ENCODE measurements at regions not wholly inside any gene's neighbourhood (a gene's known extent, or its start where the extent isn't known, plus 50 kb on each side); places are given as distances from the start of the nearest gene placed in this dataset.

GRCh38 chr4:123023647-123024046, 101.2 kb upstream of the NUDT6 start (continued):
- no peak for TF ChIP-seq RELB (IDR thresholded peaks at IDR 0.05; ENCODE audit: low read depth)
- TF ChIP-seq NBN (IDR thresholded peaks at IDR 0.05): no peak
- TF ChIP-seq BCLAF1 (IDR thresholded peaks at IDR 0.05): no peak

- H3K27me3 ChIP-seq (replicated peaks in 1 of 2; ENCODE audit: control insufficient read depth in 2 of 2, insufficient read depth in 2 of 2, low read length in 1 of 2): no peaks in the 10 kb centered on the region
- no peaks in the 10 kb centered on the region for H3K79me2 ChIP-seq (ENCODE audit: control insufficient read depth, insufficient read depth, low read length)
- ChIA-PET POLR2A (no interaction called here), CTCF (no interaction called here), RAD21 (ENCODE audit: unreplicated experiment) (no interaction called here), SMC1A (ENCODE audit: uncharacterized antibody, unreplicated experiment) (no interaction called here)
- ATAC-seq: no peak
- H2AFZ ChIP-seq (ENCODE audit: control insufficient read depth, low read depth, low read length): no peak overlapping the region
- H4K20me1 ChIP-seq (ENCODE audit: control insufficient read depth, insufficient read depth): no peaks in the 10 kb centered on the region
- intact Hi-C loops (cut with micrococcal nuclease; ENCODE audit: unreplicated experiment): no loop called here
- H3K27ac ChIP-seq (ENCODE audit: control insufficient read depth, insufficient read depth): no peak overlapping the region
- in situ Hi-C loops (cut with MboI): no loop called here
- no peak overlapping the region for H3K9ac ChIP-seq (ENCODE audit: control insufficient read depth, insufficient read depth, low read length)
- H3K4me2 ChIP-seq (ENCODE audit: control insufficient read depth, insufficient read depth): no peak overlapping the region
- H3K4me1 ChIP-seq (ENCODE audit: control insufficient read depth, insufficient read depth, low read length): no peaks in the 10 kb centered on the region
- no peak for FAIRE-seq
- no peak overlapping the region for H3K4me3 ChIP-seq
- 77% methylated on average over 6 of the region's 6 CpGs for WGBS (ENCODE audit: insufficient coverage, insufficient replicate concordance, low lambda C conversion rate, missing lambda C conversion rate)
- no peaks in the 10 kb centered on the region for H3K9me3 ChIP-seq (replicated peaks; ENCODE audit: control insufficient read depth, insufficient read depth, low read length)
- no TSS peak for BruUV-seq (replicated peaks)
- H3K36me3 ChIP-seq (ENCODE audit: control insufficient read depth in 2 of 2, insufficient read depth in 2 of 2, low read length in 1 of 2): no peaks in the 10 kb centered on the region
- no peak for DNase-seq (ENCODE audit: low read depth, low spot score)
- no peak for TF ChIP-seq NFIC (IDR thresholded peaks at IDR 0.05; ENCODE audit: low read depth, low read length)
- TF ChIP-seq ATF7 (IDR thresholded peaks at IDR 0.05; ENCODE audit: low read depth): no peak
- TF ChIP-seq ATF3 (IDR thresholded peaks at IDR 0.05; ENCODE audit: borderline replicate concordance, extremely low read depth, low read depth, low read length): no peak
- TF ChIP-seq SREBF1 (IDR thresholded peaks at IDR 0.05; ENCODE audit: low read length): no peak
- TF ChIP-seq PRDM15 (CRISPR knock-in tag; IDR thresholded peaks at IDR 0.05): no peak
Observed at GRCh38 chr4:123024710-123025109, 102.3 kb upstream of the NUDT6 start.
